Trophoblast cell (in vitro differentiated cells and primary cell): ENCODE measurements at regions not wholly inside any gene's neighbourhood (a gene's known extent, or its start where the extent isn't known, plus 50 kb on each side); places are given as distances from the start of the nearest gene placed in this dataset.

ENCODE experiments used
- DNase-seq, 2 donors: peaks; one replicate each; pipeline ENCODE4 v3.0.0-alpha.2; 2016
- H2AFZ ChIP-seq: 2 replicates; pipeline ENCODE4 v1.6.1; 2013; ENCODE audit warnings: low read length, moderate library complexity, mild to moderate bottlenecking; ENCODE audit not compliant: insufficient read depth, poor library complexity
- H2AK5ac ChIP-seq: 2 replicates; pipeline ENCODE4 v1.6.1; 2013; ENCODE audit warnings: mild to moderate bottlenecking, low read length
- H2BK120ac ChIP-seq: 2 replicates; pipeline ENCODE4 v1.6.1; 2013; ENCODE audit warnings: low read length, mild to moderate bottlenecking, moderate library complexity; ENCODE audit not compliant: insufficient read depth, poor library complexity
- H2BK12ac ChIP-seq: 2 replicates; pipeline ENCODE4 v1.6.1; 2013; ENCODE audit warnings: mild to moderate bottlenecking, low read length, moderate library complexity
- H2BK5ac ChIP-seq: 2 replicates; pipeline ENCODE4 v1.6.1; 2013; ENCODE audit warnings: low read length, low read depth, moderate library complexity, mild to moderate bottlenecking; ENCODE audit not compliant: poor library complexity
- H3K14ac ChIP-seq: 2 replicates; pipeline ENCODE4 v1.6.1; 2013; ENCODE audit warnings: mild to moderate bottlenecking, low read length
- H3K18ac ChIP-seq: 2 replicates; pipeline ENCODE4 v1.6.1; 2013; ENCODE audit warnings: mild to moderate bottlenecking, low read length
- H3K23ac ChIP-seq: 2 replicates; pipeline ENCODE4 v1.6.1; 2013; ENCODE audit warnings: low read length
- H3K27ac ChIP-seq: 2 replicates; pipeline ENCODE4 v1.5.1; 2013; ENCODE audit warnings: low read depth, mild to moderate bottlenecking, inconsistent platforms, low read length, moderate library complexity
- H3K27me3 ChIP-seq: 2 replicates; pipeline ENCODE4 v1.6.1; 2013; ENCODE audit warnings: inconsistent platforms, mild to moderate bottlenecking, low read length, moderate library complexity; ENCODE audit not compliant: insufficient read depth
- H3K36me3 ChIP-seq, 2 experiments: 1 replicate in 1 of 2; 2 replicates in 1 of 2; pipeline ENCODE4 v1.6.1; 2013; ENCODE audit warnings: low read length in 2 of 2, mild to moderate bottlenecking in 2 of 2, moderate library complexity in 1 of 2; ENCODE audit not compliant: insufficient read depth in 2 of 2, control insufficient read depth in 1 of 2
- H3K4ac ChIP-seq: 2 replicates; pipeline ENCODE4 v1.6.1; 2013; ENCODE audit warnings: low read depth, mild to moderate bottlenecking, low read length, moderate library complexity
- H3K4me1 ChIP-seq, 2 experiments: 1 replicate in 1 of 2; 2 replicates in 1 of 2; pipeline ENCODE4 v1.6.1; 2013; ENCODE audit warnings: low read length in 2 of 2, mild to moderate bottlenecking in 2 of 2, moderate library complexity in 1 of 2; ENCODE audit not compliant: insufficient read depth in 2 of 2, control insufficient read depth in 1 of 2
- H3K4me2 ChIP-seq: 2 replicates; pipeline ENCODE4 v1.6.1; 2013; ENCODE audit warnings: inconsistent platforms, mild to moderate bottlenecking, low read length, moderate library complexity
- H3K4me3 ChIP-seq: 2 replicates; pipeline ENCODE4 v1.5.1; 2013; ENCODE audit warnings: mild to moderate bottlenecking, low read depth, low read length, inconsistent platforms
- H3K79me1 ChIP-seq: one replicate; pipeline ENCODE4 v1.6.1; 2013; ENCODE audit warnings: low read length
- H3K79me2 ChIP-seq: 2 replicates; pipeline ENCODE4 v1.6.1; 2013; ENCODE audit warnings: low read length, mild to moderate bottlenecking; ENCODE audit not compliant: control insufficient read depth, insufficient read depth, poor library complexity
- H3K9ac ChIP-seq: 2 replicates; pipeline ENCODE4 v1.6.1; 2013; ENCODE audit warnings: mild to moderate bottlenecking, low read length
- H3K9me3 ChIP-seq: 2 replicates; pipeline ENCODE4 v1.6.1; 2013; ENCODE audit warnings: low read depth, mild to moderate bottlenecking, control low read depth, inconsistent platforms, low read length; ENCODE audit not compliant: insufficient read depth
- H4K12ac ChIP-seq: 2 replicates; pipeline ENCODE4 v1.6.1; 2013; ENCODE audit warnings: low read depth, mild to moderate bottlenecking, low read length, moderate library complexity
- H4K8ac ChIP-seq: 2 replicates; pipeline ENCODE4 v1.6.1; 2013; ENCODE audit warnings: low read depth, mild to moderate bottlenecking, low read length, moderate library complexity
- H4K91ac ChIP-seq: one replicate; pipeline ENCODE4 v1.6.1; 2013; ENCODE audit warnings: low read depth, mild to moderate bottlenecking, low read length, moderate library complexity
- WGBS: extraction: QIAGEN DNeasy Blood & Tissue Kit; methylation state at CpG from one replicate; pipeline ENCODE4 v1.1.7; 2013; ENCODE audit warnings: missing lambda C conversion rate; ENCODE audit not compliant: insufficient read length, insufficient coverage; ENCODE audit errors: extremely low coverage; 5-methylcytosine and 5-hydroxymethylcytosine counted together

DNA sequence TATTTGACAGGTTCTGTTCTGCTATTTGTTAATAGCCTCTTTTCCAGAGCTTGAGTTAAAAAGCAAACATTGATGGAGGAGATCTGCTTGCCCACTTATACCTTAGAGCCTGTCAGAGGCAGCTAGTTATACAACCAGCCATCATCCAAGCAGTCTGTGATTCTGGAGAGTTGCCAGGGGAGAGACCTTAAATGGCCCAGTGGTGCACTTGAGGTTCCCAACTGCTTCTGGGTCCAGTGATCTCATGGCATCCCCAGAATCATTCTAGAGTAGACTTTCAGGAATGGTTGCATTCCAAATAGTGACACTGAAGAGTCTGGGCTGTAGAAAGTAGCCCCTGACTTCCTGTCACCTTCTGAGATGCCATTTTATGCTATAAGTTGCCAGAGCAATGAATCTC lies 160.7 kb downstream of the FHIP1A start:
- H3K4me3 ChIP-seq, result no peak overlapping the region
- DNase-seq, result peak in 1 of 2 donors; percentile 55

DNA sequence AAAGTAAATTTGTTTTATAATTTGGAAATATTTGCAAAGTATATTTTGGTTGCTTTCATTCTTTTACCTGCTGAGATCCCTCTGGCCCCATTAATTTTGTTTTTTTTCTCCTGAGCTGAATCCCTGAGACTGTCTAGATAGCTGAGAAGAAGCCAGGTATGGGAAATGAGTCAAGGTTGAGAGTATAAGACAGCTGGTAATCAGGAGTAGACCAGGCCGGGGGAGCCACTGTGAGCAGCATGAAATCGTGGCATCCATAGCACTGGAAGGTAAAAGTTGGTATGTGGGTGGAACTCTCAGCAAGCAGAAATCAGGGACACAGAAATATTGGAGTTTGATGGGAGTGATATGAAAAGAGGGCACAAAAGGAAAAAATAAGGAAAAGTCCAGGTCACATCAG lies 164.5 kb downstream of the FHIP1A start:
- H3K4me1 ChIP-seq, result peaks cover 6 to 10% of the 10 kb centered on the region in 2 experiments
- no peak overlapping the region for H3K9ac ChIP-seq
- no peak overlapping the region for H2BK120ac ChIP-seq
- WGBS, result no CpG with 5 or more reads among the region's 2 CpGs
- H2AFZ ChIP-seq, result no peak overlapping the region
- no peaks in the 10 kb centered on the region for H3K27me3 ChIP-seq
- H3K14ac ChIP-seq, result no peak overlapping the region
- peak overlapping the region; percentile 12 for H3K23ac ChIP-seq
- no peak overlapping the region for H3K4ac ChIP-seq
- peaks cover 2% of the 10 kb centered on the region for H3K9me3 ChIP-seq
- no peaks in the 10 kb centered on the region for H3K36me3 ChIP-seq
- H2AK5ac ChIP-seq, result no peak overlapping the region
- H2BK12ac ChIP-seq, result no peak overlapping the region
- H4K8ac ChIP-seq, result no peak overlapping the region
- no peak overlapping the region for H4K91ac ChIP-seq
- no peaks in the 10 kb centered on the region for H3K79me2 ChIP-seq
- no peak overlapping the region for H2BK5ac ChIP-seq
- no peak overlapping the region for H3K4me3 ChIP-seq
- no peak overlapping the region for H3K4me2 ChIP-seq
- no peak for DNase-seq
- H4K12ac ChIP-seq, result no peak overlapping the region
- peaks cover 2% of the 10 kb centered on the region for H3K79me1 ChIP-seq
- no peak overlapping the region for H3K18ac ChIP-seq
- H3K27ac ChIP-seq, result no peak overlapping the region

More for the DNA sequence above, 160.7 kb downstream of the FHIP1A start:
- Histone ChIP-seq H2BK12ac (no peak overlapping the region), H3K4me2 (no peak overlapping the region), H3K79me1 (peaks cover 2% of the 10 kb centered on the region), H3K4ac (no peak overlapping the region), H4K91ac (no peak overlapping the region), H3K9ac (no peak overlapping the region), H3K27me3 (no peaks in the 10 kb centered on the region), H3K23ac (no peak overlapping the region), H3K9me3 (no peaks in the 10 kb centered on the region), H3K36me3 (no peaks in the 10 kb centered on the region), H4K12ac (no peak overlapping the region), H4K8ac (no peak overlapping the region), H3K18ac (no peak overlapping the region), H3K79me2 (no peaks in the 10 kb centered on the region), H2BK5ac (no peak overlapping the region), H2AFZ (no peak overlapping the region), H3K27ac (no peak overlapping the region), H3K4me1 (peaks cover 6 to 10% of the 10 kb centered on the region in 2 experiments), H2AK5ac (peak overlapping the region; percentile 62), H3K14ac (no peak overlapping the region), H2BK120ac (no peak overlapping the region)

DNA sequence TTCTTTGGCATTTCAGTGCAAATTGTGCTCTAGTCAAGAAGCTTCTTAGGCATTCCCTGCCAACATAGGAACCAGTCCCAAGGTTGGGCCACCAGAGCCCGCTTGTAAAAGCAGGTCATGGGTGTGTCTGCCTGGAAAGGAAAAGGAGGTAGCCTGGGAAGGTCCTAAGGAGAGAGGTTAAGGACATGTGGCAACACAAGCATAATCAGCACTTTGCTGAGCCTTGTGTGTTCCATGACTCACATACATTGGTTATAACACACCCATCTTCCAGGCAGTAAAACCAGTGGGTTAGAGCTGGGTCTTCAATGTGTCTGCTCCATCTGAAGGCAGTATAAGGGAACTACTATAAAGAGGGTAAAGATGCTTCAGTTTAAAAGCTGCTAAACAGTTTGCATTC lies 165.0 kb downstream of the FHIP1A start:
- Histone ChIP-seq H2BK12ac (no peak overlapping the region), H3K9me3 (peaks cover 2% of the 10 kb centered on the region), H3K23ac (no peak overlapping the region), H3K14ac (no peak overlapping the region), H3K4me1 (peaks cover 6 to 9% of the 10 kb centered on the region in 2 experiments), H4K91ac (no peak overlapping the region), H2AK5ac (no peak overlapping the region), H3K18ac (no peak overlapping the region), H3K9ac (no peak overlapping the region), H3K27me3 (no peaks in the 10 kb centered on the region), H3K4me3 (no peak overlapping the region), H3K79me1 (peaks cover 2% of the 10 kb centered on the region), H3K36me3 (no peaks in the 10 kb centered on the region), H2BK120ac (no peak overlapping the region), H4K8ac (no peak overlapping the region), H3K4ac (no peak overlapping the region), H2AFZ (no peak overlapping the region), H3K4me2 (no peak overlapping the region), H4K12ac (no peak overlapping the region), H3K27ac (no peak overlapping the region), H2BK5ac (no peak overlapping the region), H3K79me2 (no peaks in the 10 kb centered on the region)
- WGBS, result no CpG with 5 or more reads among the region's 1 CpG
- DNase-seq, result no peak

DNA sequence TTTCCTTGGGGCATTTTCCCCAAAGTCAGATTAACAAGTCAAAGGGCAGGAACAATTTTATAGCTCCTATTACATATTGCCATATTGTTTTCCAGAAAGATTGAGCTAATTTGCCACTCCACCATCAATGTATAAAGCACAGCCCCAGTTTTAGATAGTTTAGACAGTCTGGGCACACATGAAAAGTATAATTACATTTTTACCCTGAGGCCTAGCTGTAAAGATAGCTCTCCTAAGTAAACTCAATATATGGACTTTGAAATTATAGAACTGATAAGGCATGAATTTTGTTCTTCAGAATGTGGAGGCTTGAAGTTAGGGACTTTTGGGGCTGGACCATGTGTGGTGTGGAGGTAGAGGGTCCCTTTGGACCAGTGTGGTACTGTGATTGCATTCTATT lies 166.0 kb downstream of the FHIP1A start:
- DNase-seq, result no peak
- Histone ChIP-seq H2BK12ac (no peak overlapping the region), H4K8ac (no peak overlapping the region), H2BK5ac (no peak overlapping the region), H4K12ac (no peak overlapping the region), H3K4me1 (peaks cover 2% of the 10 kb centered on the region in 2 experiments), H3K4ac (no peak overlapping the region), H3K4me3 (no peak overlapping the region), H3K18ac (no peak overlapping the region), H3K27me3 (no peaks in the 10 kb centered on the region), H3K23ac (peak overlapping the region; percentile 94), H4K91ac (no peak overlapping the region), H2AFZ (no peak overlapping the region), H3K14ac (no peak overlapping the region), H3K27ac (no peak overlapping the region), H3K79me2 (no peaks in the 10 kb centered on the region), H3K79me1 (peaks cover under 1% of the 10 kb centered on the region), H3K9ac (no peak overlapping the region), H3K4me2 (no peak overlapping the region), H3K36me3 (no peaks in the 10 kb centered on the region), H2BK120ac (no peak overlapping the region), H2AK5ac (no peak overlapping the region), H3K9me3 (peaks cover 2% of the 10 kb centered on the region)
